ENCODE measurements at regions not wholly inside any gene's neighbourhood (a gene's known extent, or its start where the extent isn't known, plus 50 kb on each side); places are given as distances from the start of the nearest gene placed in this dataset.
A peak's percentile ranks its signal among the peaks of the same experiment; 100 is the strongest.

- no peaks in the 10 kb centered on the region for H3K4me1 Mint-ChIP-seq (ENCODE audit: unreplicated experiment)
- H3K27ac Mint-ChIP-seq (ENCODE audit: unreplicated experiment): no peak overlapping the region
- DNase-seq (ENCODE audit: extremely low spot score, unreplicated experiment): no peak
- TF ChIP-seq, protein P1, sequence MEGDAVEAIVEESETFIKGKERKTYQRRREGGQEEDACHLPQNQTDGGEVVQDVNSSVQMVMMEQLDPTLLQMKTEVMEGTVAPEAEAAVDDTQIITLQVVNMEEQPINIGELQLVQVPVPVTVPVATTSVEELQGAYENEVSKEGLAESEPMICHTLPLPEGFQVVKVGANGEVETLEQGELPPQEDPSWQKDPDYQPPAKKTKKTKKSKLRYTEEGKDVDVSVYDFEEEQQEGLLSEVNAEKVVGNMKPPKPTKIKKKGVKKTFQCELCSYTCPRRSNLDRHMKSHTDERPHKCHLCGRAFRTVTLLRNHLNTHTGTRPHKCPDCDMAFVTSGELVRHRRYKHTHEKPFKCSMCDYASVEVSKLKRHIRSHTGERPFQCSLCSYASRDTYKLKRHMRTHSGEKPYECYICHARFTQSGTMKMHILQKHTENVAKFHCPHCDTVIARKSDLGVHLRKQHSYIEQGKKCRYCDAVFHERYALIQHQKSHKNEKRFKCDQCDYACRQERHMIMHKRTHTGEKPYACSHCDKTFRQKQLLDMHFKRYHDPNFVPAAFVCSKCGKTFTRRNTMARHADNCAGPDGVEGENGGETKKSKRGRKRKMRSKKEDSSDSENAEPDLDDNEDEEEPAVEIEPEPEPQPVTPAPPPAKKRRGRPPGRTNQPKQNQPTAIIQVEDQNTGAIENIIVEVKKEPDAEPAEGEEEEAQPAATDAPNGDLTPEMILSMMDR (IDR thresholded peaks at IDR 0.05): no peak
- H3K9me3 Mint-ChIP-seq (ENCODE audit: unreplicated experiment): peaks cover 10% of the 10 kb centered on the region
- no peaks in the 10 kb centered on the region for H3K27me3 Mint-ChIP-seq (ENCODE audit: unreplicated experiment)
- H3K4me3 Mint-ChIP-seq (ENCODE audit: unreplicated experiment): no peak overlapping the region
- no peaks in the 10 kb centered on the region for H3K36me3 Mint-ChIP-seq (ENCODE audit: unreplicated experiment)
These were observed 716.2 kb upstream of the PHF14 start for GRCh38 chr7:10257438-10257837.

- Mint-ChIP-seq H3K27me3 (ENCODE audit: unreplicated experiment) (no peaks in the 10 kb centered on the region), H3K36me3 (ENCODE audit: unreplicated experiment) (no peaks in the 10 kb centered on the region), H3K4me3 (ENCODE audit: unreplicated experiment) (no peak overlapping the region), H3K4me1 (ENCODE audit: unreplicated experiment) (peaks cover 34% of the 10 kb centered on the region), H3K27ac (ENCODE audit: unreplicated experiment) (peak overlapping the region; percentile 32), H3K9me3 (ENCODE audit: unreplicated experiment) (no peaks in the 10 kb centered on the region)
- DNase-seq (ENCODE audit: extremely low spot score, unreplicated experiment): no peak
- TF ChIP-seq, protein P1 (IDR thresholded peaks at IDR 0.05): no peak
These were observed 706.7 kb upstream of the PHF14 start for GRCh38 chr7:10266976-10267375.

- peak overlapping the region; percentile 75 for H3K27ac Mint-ChIP-seq (ENCODE audit: unreplicated experiment)
- H3K4me1 Mint-ChIP-seq (ENCODE audit: unreplicated experiment): peaks cover 34% of the 10 kb centered on the region
- no peaks in the 10 kb centered on the region for H3K36me3 Mint-ChIP-seq (ENCODE audit: unreplicated experiment)
- H3K4me3 Mint-ChIP-seq (ENCODE audit: unreplicated experiment): peak overlapping the region; percentile 50
- no peak for DNase-seq (ENCODE audit: extremely low spot score, unreplicated experiment)
- no peaks in the 10 kb centered on the region for H3K27me3 Mint-ChIP-seq (ENCODE audit: unreplicated experiment)
- peaks cover 9% of the 10 kb centered on the region for H3K9me3 Mint-ChIP-seq (ENCODE audit: unreplicated experiment)
- TF ChIP-seq, protein P1 (IDR thresholded peaks at IDR 0.05): no peak
These were observed 705.6 kb upstream of the PHF14 start for GRCh38 chr7:10268034-10268433.

GRCh38 chr7:10282909-10283308 is 690.8 kb upstream of the PHF14 start:
- H3K4me1 Mint-ChIP-seq (ENCODE audit: unreplicated experiment): no peaks in the 10 kb centered on the region
- peaks cover 4% of the 10 kb centered on the region for H3K9me3 Mint-ChIP-seq (ENCODE audit: unreplicated experiment)
- TF ChIP-seq, protein P1 (IDR thresholded peaks at IDR 0.05): no peak
- H3K27me3 Mint-ChIP-seq (ENCODE audit: unreplicated experiment): no peaks in the 10 kb centered on the region
- H3K4me3 Mint-ChIP-seq (ENCODE audit: unreplicated experiment): no peak overlapping the region
- H3K36me3 Mint-ChIP-seq (ENCODE audit: unreplicated experiment): no peaks in the 10 kb centered on the region
- no peak overlapping the region for H3K27ac Mint-ChIP-seq (ENCODE audit: unreplicated experiment)
- DNase-seq (ENCODE audit: extremely low spot score, unreplicated experiment): no peak

DNA sequence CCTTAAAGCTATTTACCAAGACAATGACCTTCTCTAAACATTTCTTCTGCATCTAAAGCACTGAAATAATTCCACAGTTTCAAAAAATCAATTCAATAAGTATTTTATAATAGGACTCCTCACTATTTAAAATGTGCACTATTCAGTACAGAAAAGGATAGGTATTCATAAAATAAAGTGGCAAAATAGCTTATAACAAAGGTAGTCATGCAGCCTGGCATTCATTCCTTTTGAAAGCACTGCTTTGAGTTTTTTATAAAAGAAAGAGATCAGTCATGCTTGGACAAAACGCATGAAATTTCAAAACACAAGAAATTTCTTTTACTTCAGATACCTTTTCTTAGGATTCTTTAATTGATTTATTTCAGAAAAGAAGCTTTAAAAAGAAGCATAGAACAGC is 689.7 kb upstream of the PHF14 start:
- no peaks in the 10 kb centered on the region for H3K4me1 Mint-ChIP-seq (ENCODE audit: unreplicated experiment)
- H3K27ac Mint-ChIP-seq (ENCODE audit: unreplicated experiment): no peak overlapping the region
- no peaks in the 10 kb centered on the region for H3K36me3 Mint-ChIP-seq (ENCODE audit: unreplicated experiment)
- TF ChIP-seq, protein P1 (IDR thresholded peaks at IDR 0.05): no peak
- H3K4me3 Mint-ChIP-seq (ENCODE audit: unreplicated experiment): no peak overlapping the region
- no peak for DNase-seq (ENCODE audit: extremely low spot score, unreplicated experiment)
- H3K27me3 Mint-ChIP-seq (ENCODE audit: unreplicated experiment): no peaks in the 10 kb centered on the region
- peaks cover 11% of the 10 kb centered on the region for H3K9me3 Mint-ChIP-seq (ENCODE audit: unreplicated experiment)
